GM12878 (cell line): ENCODE measurements at regions not wholly inside any gene's neighbourhood (a gene's known extent, or its start where the extent isn't known, plus 50 kb on each side); places are given as distances from the start of the nearest gene placed in this dataset.

Source experiments
- ATAC-seq: fragments of 200-7000 bp; cut with Tn5 transposase; 3 replicates; pipeline ENCODE4 v1.9.1; 2020; ENCODE audit warnings: mild to moderate bottlenecking, moderate library complexity
- BruUV-seq: library from RNA; stranded (reverse); fragments of 400-500 nt; replicated peaks from 2 replicates; lab custom pipeline; 2021; lab: Mats Ljungman, UMichigan
- CTCF ChIA-PET: fragments of 300-600 bp; sonication (Branson Sonifier 250); formaldehyde crosslinking; extraction: SDS; loops from one replicate; lab custom pipeline; 2021; ENCODE audit warnings: inconsistent platforms; lab: Yijun Ruan, JAX
- POLR2A ChIA-PET: fragments of 350-600 bp; formaldehyde crosslinking; extraction: SDS; loops from one replicate; lab custom pipeline; 2021; ENCODE audit warnings: inconsistent platforms; lab: Charles Lee
- RAD21 ChIA-PET: fragments of 300-600 bp; sonication (Branson Sonifier 250); formaldehyde crosslinking; loops from one replicate; lab custom pipeline; 2023; ENCODE audit warnings: antibody characterized with exemption; ENCODE audit not compliant: unreplicated experiment; lab: Charles Lee
- SMC1A ChIA-PET: fragments of 300-600 bp; sonication (Branson Sonifier 250); formaldehyde crosslinking; loops from one replicate; lab custom pipeline; 2023; ENCODE audit not compliant: unreplicated experiment, uncharacterized antibody; lab: Charles Lee
- DNase-seq: peaks from one replicate; pipeline ENCODE4 v3.0.0-alpha.2; 2011; ENCODE audit warnings: low read depth, low spot score
- FAIRE-seq: peaks from 3 replicates; lab custom pipeline; 2011; peaks lifted over from hg19 to GRCh38; lab: Jason Lieb, UNC
- H2AFZ ChIP-seq: 2 replicates; pipeline ENCODE4 v1.6.0; 2011; ENCODE audit warnings: low read depth, low read length, control low read depth; ENCODE audit not compliant: control insufficient read depth
- H3K27ac ChIP-seq: 2 replicates; pipeline ENCODE4 v1.5.1; 2011; ENCODE audit warnings: control low read depth; ENCODE audit not compliant: control insufficient read depth, insufficient read depth
- H3K27me3 ChIP-seq, 2 experiments: replicated peaks in 1 of 2; 2 replicates each; pipeline versions ENCODE4 v1.6.0 to v1.6.1; 2011; ENCODE audit warnings: low read length in 1 of 2; ENCODE audit not compliant: control insufficient read depth in 2 of 2, insufficient read depth in 2 of 2
- H3K36me3 ChIP-seq, 2 experiments: 2 replicates each; pipeline ENCODE4 v1.5.1; 2011; ENCODE audit warnings: low read length in 1 of 2; ENCODE audit not compliant: control insufficient read depth in 2 of 2, insufficient read depth in 2 of 2
- H3K4me1 ChIP-seq: 2 replicates; pipeline ENCODE4 v1.6.1; 2011; ENCODE audit warnings: mild to moderate bottlenecking, low read length, moderate library complexity, mixed read lengths; ENCODE audit not compliant: control insufficient read depth, insufficient read depth
- H3K4me2 ChIP-seq: 2 replicates; pipeline ENCODE4 v1.6.0; 2011; ENCODE audit warnings: control low read depth; ENCODE audit not compliant: control insufficient read depth, insufficient read depth
- H3K4me3 ChIP-seq: fragments of 200-600 bp; sonication (generic); 2 replicates; pipeline ENCODE4 v1.5.1; 2016
- H3K79me2 ChIP-seq: 2 replicates; pipeline ENCODE4 v1.6.0; 2011; ENCODE audit warnings: low read length; ENCODE audit not compliant: control insufficient read depth, insufficient read depth
- H3K9ac ChIP-seq: 2 replicates; pipeline ENCODE4 v1.8.0; 2011; ENCODE audit warnings: low read length, control low read depth, mixed read lengths; ENCODE audit not compliant: control insufficient read depth, insufficient read depth
- H3K9me3 ChIP-seq: replicated peaks from 3 replicates; pipeline ENCODE4 v1.5.1; 2011; ENCODE audit warnings: mild to moderate bottlenecking, low read length; ENCODE audit not compliant: control insufficient read depth, insufficient read depth
- H4K20me1 ChIP-seq: 2 replicates; pipeline ENCODE4 v1.6.0; 2011; ENCODE audit not compliant: control insufficient read depth, insufficient read depth
- BCL3 ChIP-seq: IDR thresholded peaks from 2 replicates; pipeline ENCODE4 v1.6.1; 2011; ENCODE audit warnings: borderline replicate concordance, low read depth, mild to moderate bottlenecking, moderate library complexity, low read length; ENCODE audit not compliant: insufficient read depth, poor library complexity, severe bottlenecking
- CHD1 ChIP-seq: IDR thresholded peaks from 2 replicates; pipeline ENCODE4 v1.6.1; 2012; ENCODE audit warnings: low read depth, low read length, improper control_type of control experiment
- EED ChIP-seq: sonication (generic); IDR thresholded peaks from 2 replicates; pipeline ENCODE4 v1.6.1; 2016; ENCODE audit warnings: antibody characterized with exemption, low read depth
- FOXK2 ChIP-seq: fragments of 450-650 bp; IDR thresholded peaks from 2 replicates; pipeline ENCODE4 v1.6.1; 2017; ENCODE audit warnings: mild to moderate bottlenecking, moderate library complexity
- FOXM1 ChIP-seq: IDR thresholded peaks from 2 replicates; pipeline ENCODE4 v1.6.1; 2012; ENCODE audit warnings: low read depth, mild to moderate bottlenecking, inconsistent platforms, low read length, moderate library complexity
- IRF3 ChIP-seq: fragments of 450-650 bp; IDR thresholded peaks from 2 replicates; pipeline ENCODE4 v1.6.1; 2014; ENCODE audit warnings: mild to moderate bottlenecking
- IRF4 ChIP-seq: IDR thresholded peaks from 2 replicates; pipeline ENCODE4 v1.6.1; 2011; ENCODE audit warnings: low read depth, low read length
- JUND ChIP-seq: IDR thresholded peaks from 2 replicates; pipeline ENCODE4 v1.6.1; 2012; ENCODE audit warnings: low read depth, mild to moderate bottlenecking, low read length, improper control_type of control experiment, moderate library complexity
- NFXL1 ChIP-seq: fragments of 450-650 bp; IDR thresholded peaks from 2 replicates; pipeline ENCODE4 v1.6.1; 2017; ENCODE audit warnings: antibody characterized with exemption, mild to moderate bottlenecking, borderline replicate concordance
- POLR2A ChIP-seq: IDR thresholded peaks from 2 replicates; pipeline ENCODE4 v1.6.1; 2011; ENCODE audit warnings: low read depth, mild to moderate bottlenecking, low read length
- ZNF217 ChIP-seq: fragments of 450-650 bp; IDR thresholded peaks from 2 replicates; pipeline ENCODE4 v1.6.1; 2017; ENCODE audit warnings: antibody characterized with exemption, mild to moderate bottlenecking
- ZNF622 ChIP-seq: fragments of 450-650 bp; IDR thresholded peaks from 2 replicates; pipeline ENCODE4 v1.6.1; 2017; ENCODE audit warnings: mild to moderate bottlenecking, inconsistent platforms
- WGBS: methylation state at CpG from one replicate; pipeline ENCODE4 v1.1.6; 2016; ENCODE audit warnings: low lambda C conversion rate; ENCODE audit not compliant: insufficient replicate concordance, insufficient coverage; ENCODE audit errors: missing lambda C conversion rate; 5-methylcytosine and 5-hydroxymethylcytosine counted together
- in situ Hi-C: fragments of 300-500 bp; cut with MboI; formaldehyde crosslinking; loops from 9 replicates; pipeline ENCODE4 v1.14.3; 2018; ENCODE audit warnings: mixed read lengths
- intact Hi-C: fragments of 100-400 bp; cut with micrococcal nuclease; formaldehyde crosslinking; loops from one replicate; pipeline ENCODE4 v1.14.2; 2022; ENCODE audit not compliant: unreplicated experiment

GRCh38 chr10:2890093-2890492 is 177.3 kb upstream of the PFKP start (continued):
- no peak for TF ChIP-seq IRF4
- TF ChIP-seq EED, result no peak
- no peak for TF ChIP-seq POLR2A
- TF ChIP-seq, all 136 proteins: peak for 0

- Histone ChIP-seq H2AFZ (no peak overlapping the region), H3K27ac (no peak overlapping the region)
- WGBS, result 76% methylated on average over 14 of the region's 14 CpGs
- CTCF ChIA-PET, result no interaction called here
- no peak for DNase-seq
- RAD21 ChIA-PET, result no interaction called here
- no TSS peak for BruUV-seq
- TF ChIP-seq NFXL1 (no peak), FOXK2 (no peak), FOXM1 (no peak), ZNF217 (no peak), BCL3 (peak; percentile 47), JUND (no peak), CHD1 (no peak), IRF3 (no peak), ZNF622 (no peak)
- TF ChIP-seq, all 136 proteins: peak for 1
- H3K4me1 ChIP-seq, result no peaks in the 10 kb centered on the region
- POLR2A ChIA-PET, result no interaction called here
- H3K27me3 ChIP-seq, result no peaks in the 10 kb centered on the region
- no peaks in the 10 kb centered on the region for H4K20me1 ChIP-seq
- no peak overlapping the region for H3K4me2 ChIP-seq
- SMC1A ChIA-PET, result no interaction called here
- intact Hi-C loops, result no loop called here
- in situ Hi-C loops, result no loop called here
- H3K79me2 ChIP-seq, result no peaks in the 10 kb centered on the region
- H3K4me3 ChIP-seq, result no peak overlapping the region
- H3K9me3 ChIP-seq, result no peaks in the 10 kb centered on the region
- no peak overlapping the region for H3K9ac ChIP-seq
- FAIRE-seq (no peak), ATAC-seq (no peak)
- no peaks in the 10 kb centered on the region for H3K36me3 ChIP-seq
Observed at GRCh38 chr10:2888403-2889004, 178.8 kb upstream of the PFKP start.
